HEK293 (cell line): ENCODE measurements at regions not wholly inside any gene's neighbourhood (a gene's known extent, or its start where the extent isn't known, plus 50 kb on each side); places are given as distances from the start of the nearest gene placed in this dataset.

Experiments
- CTCF ChIA-PET: fragments of 350-600 bp; formaldehyde crosslinking; extraction: SDS; loops from one replicate; lab custom pipeline; 2021; ENCODE audit warnings: antibody characterized with exemption; lab: Yijun Ruan, JAX
- POLR2A ChIA-PET: fragments of 300-600 bp; formaldehyde crosslinking; extraction: SDS; loops from one replicate; lab custom pipeline; 2020; ENCODE audit warnings: antibody characterized with exemption, inconsistent platforms; lab: Yijun Ruan, JAX
- H3K27ac ChIP-seq: fragments of 200-500 bp; sonication (Bioruptor generic); 2 replicates; pipeline ENCODE4 v1.5.1; 2014; ENCODE audit warnings: low read depth, low read length, control low read depth, inconsistent platforms; ENCODE audit errors: extremely low read depth
- H3K36me3 ChIP-seq, 2 experiments: fragments of 200-500 bp in 1 of 2; sonication (Bioruptor generic) in 1 of 2; 1 replicate in 1 of 2; 2 replicates in 1 of 2; pipeline ENCODE4 v1.5.1; 2014 to 2017; ENCODE audit warnings: inconsistent platforms in 2 of 2, low read length in 2 of 2; ENCODE audit not compliant: control insufficient read depth in 2 of 2, insufficient read depth in 1 of 2
- H3K4me1 ChIP-seq: fragments of 200-500 bp; sonication (Bioruptor generic); 2 replicates; pipeline ENCODE4 v1.5.1; 2014; ENCODE audit warnings: mild to moderate bottlenecking, low read length, inconsistent platforms; ENCODE audit not compliant: control insufficient read depth, insufficient read depth
- H3K4me3 ChIP-seq: 2 replicates; pipeline ENCODE4 v1.5.1; 2011; ENCODE audit warnings: low read depth, mild to moderate bottlenecking, control low read depth, low read length, moderate library complexity
- H3K9me3 ChIP-seq: fragments of 200-500 bp; sonication (Bioruptor generic); 2 replicates; pipeline ENCODE4 v1.5.1; 2014; ENCODE audit warnings: low read depth, low read length, inconsistent platforms; ENCODE audit not compliant: control insufficient read depth, insufficient read depth
- CTCF ChIP-seq: fragments of 450-650 bp; formaldehyde crosslinking; IDR thresholded peaks from 2 replicates; pipeline ENCODE4 v1.5.1; 2016; ENCODE audit warnings: missing biosample characterization, missing genetic modification characterization
- IKZF3 ChIP-seq: fragments of 450-650 bp; IDR thresholded peaks from 2 replicates; pipeline ENCODE4 v1.5.0; 2018; ENCODE audit warnings: missing biosample characterization, mild to moderate bottlenecking, missing genetic modification characterization, moderate library complexity
- PRDM4 ChIP-seq: fragments of 450-650 bp; formaldehyde crosslinking; IDR thresholded peaks from 2 replicates; pipeline ENCODE4 v1.5.1; 2017; ENCODE audit warnings: missing biosample characterization, missing genetic modification characterization
- WT1 ChIP-seq: fragments of 450-650 bp; formaldehyde crosslinking; IDR thresholded peaks from 2 replicates; pipeline ENCODE4 v1.5.1; 2016; ENCODE audit warnings: missing biosample characterization, missing genetic modification characterization
- ZBTB49 ChIP-seq: fragments of 450-650 bp; formaldehyde crosslinking; IDR thresholded peaks from 2 replicates; pipeline ENCODE4 v1.5.1; 2016; ENCODE audit warnings: missing biosample characterization, missing genetic modification characterization, low read depth
- ZEB2 ChIP-seq: fragments of 450-650 bp; formaldehyde crosslinking; IDR thresholded peaks from 2 replicates; pipeline ENCODE4 v1.5.1; 2016; ENCODE audit warnings: missing biosample characterization, missing genetic modification characterization
- ZNF184 ChIP-seq: fragments of 450-650 bp; IDR thresholded peaks from 2 replicates; pipeline ENCODE4 v1.5.1; 2018; ENCODE audit warnings: missing biosample characterization, mild to moderate bottlenecking, missing genetic modification characterization
- ZNF239 ChIP-seq: fragments of 450-650 bp; formaldehyde crosslinking; IDR thresholded peaks from 2 replicates; pipeline ENCODE4 v1.5.1; 2016; ENCODE audit warnings: missing biosample characterization, missing genetic modification characterization
- ZNF280D ChIP-seq: fragments of 450-650 bp; formaldehyde crosslinking; IDR thresholded peaks from 2 replicates; pipeline ENCODE4 v1.5.1; 2016; ENCODE audit warnings: missing biosample characterization, missing genetic modification characterization
- ZNF362 ChIP-seq: fragments of 450-650 bp; formaldehyde crosslinking; IDR thresholded peaks from 2 replicates; pipeline ENCODE4 v1.5.1; 2016; ENCODE audit warnings: missing biosample characterization, missing genetic modification characterization
- ZNF473 ChIP-seq: fragments of 450-650 bp; formaldehyde crosslinking; IDR thresholded peaks from 2 replicates; pipeline ENCODE4 v1.5.1; 2017; ENCODE audit warnings: missing biosample characterization, missing genetic modification characterization
- ZNF513 ChIP-seq: fragments of 450-650 bp; IDR thresholded peaks from 2 replicates; pipeline ENCODE4 v1.5.1; 2018; ENCODE audit warnings: missing biosample characterization, missing genetic modification characterization
- ZNF629 ChIP-seq: fragments of 450-650 bp; formaldehyde crosslinking; IDR thresholded peaks from 2 replicates; pipeline ENCODE4 v1.5.1; 2017; ENCODE audit warnings: missing biosample characterization, missing genetic modification characterization
- ZNF830 ChIP-seq: fragments of 450-650 bp; IDR thresholded peaks from 2 replicates; pipeline ENCODE4 v1.5.0; 2018; ENCODE audit warnings: missing biosample characterization, missing genetic modification characterization, low read depth, mild to moderate bottlenecking, moderate library complexity
- ZNF837 ChIP-seq: fragments of 450-650 bp; formaldehyde crosslinking; IDR thresholded peaks from 2 replicates; pipeline ENCODE4 v1.5.1; 2016; ENCODE audit warnings: missing biosample characterization, missing genetic modification characterization

GRCh38 chr3:166367947-166368533 lies 530.8 kb upstream of the BCHE start:
- H3K4me3 ChIP-seq: no peak overlapping the region
- no peaks in the 10 kb centered on the region for H3K9me3 ChIP-seq
- no peaks in the 10 kb centered on the region for H3K4me1 ChIP-seq
- CTCF ChIA-PET: no interaction called here
- no peak overlapping the region for H3K27ac ChIP-seq
- POLR2A ChIA-PET: no interaction called here
- no peak for TF ChIP-seq WT1 (tag by site-specific recombination)
- TF ChIP-seq ZNF513 (tag by site-specific recombination): no peak
- TF ChIP-seq ZNF629 (tag by site-specific recombination): no peak
- no peak for TF ChIP-seq ZNF830
- no peaks in the 10 kb centered on the region for H3K36me3 ChIP-seq

GRCh38 chr3:166362698-166363097 lies 525.5 kb upstream of the BCHE start:
- TF ChIP-seq ZNF362 (tag by site-specific recombination): no peak
- TF ChIP-seq ZNF837: no peak
- TF ChIP-seq ZNF239: no peak
- no peak for TF ChIP-seq ZEB2 (tag by site-specific recombination)
- TF ChIP-seq ZNF184: no peak
- TF ChIP-seq CTCF: no peak
- TF ChIP-seq IKZF3 (tag by site-specific recombination): no peak
- TF ChIP-seq ZNF280D (tag by site-specific recombination): no peak
- no peak for TF ChIP-seq ZBTB49 (tag by site-specific recombination)
- TF ChIP-seq ZNF473 (tag by site-specific recombination): no peak
- no peak for TF ChIP-seq PRDM4
- H3K36me3 ChIP-seq: no peaks in the 10 kb centered on the region
- no peaks in the 10 kb centered on the region for H3K4me1 ChIP-seq
- no peaks in the 10 kb centered on the region for H3K9me3 ChIP-seq
- CTCF ChIA-PET: interaction anchor here (0.6 kb wide), 1 partner anchor 256 kb away, joined by 3 read pairs; no protein-coding TSS in a partner anchor
- H3K27ac ChIP-seq: no peak overlapping the region
- no peak overlapping the region for H3K4me3 ChIP-seq
- POLR2A ChIA-PET: no interaction called here
